Stimulated activated naive CD4-positive, alpha-beta T cell (primary cell): ENCODE measurements at regions not wholly inside any gene's neighbourhood (a gene's known extent, or its start where the extent isn't known, plus 50 kb on each side); places are given as distances from the start of the nearest gene placed in this dataset.

Experiments
- DNase-seq, 6 experiments: peaks; one replicate each; lab custom pipeline; 2025; lab: John Stamatoyannopoulos, UW

GRCh38 chr3:34183114-34183513, 384.7 kb downstream of the PDCD6IP start:
- DNase-seq: no peak

- DNase-seq: no peak
Observed at GRCh38 chr3:34183611-34184340, 385.3 kb downstream of the PDCD6IP start.

GRCh38 chr3:34185301-34185700, 386.9 kb downstream of the PDCD6IP start:
- no peak for DNase-seq

GRCh38 chr3:34189133-34189532, 390.7 kb downstream of the PDCD6IP start:
- no peak for DNase-seq

- no peak for DNase-seq
Observed at GRCh38 chr3:34196914-34197313, 398.5 kb downstream of the PDCD6IP start.

DNA sequence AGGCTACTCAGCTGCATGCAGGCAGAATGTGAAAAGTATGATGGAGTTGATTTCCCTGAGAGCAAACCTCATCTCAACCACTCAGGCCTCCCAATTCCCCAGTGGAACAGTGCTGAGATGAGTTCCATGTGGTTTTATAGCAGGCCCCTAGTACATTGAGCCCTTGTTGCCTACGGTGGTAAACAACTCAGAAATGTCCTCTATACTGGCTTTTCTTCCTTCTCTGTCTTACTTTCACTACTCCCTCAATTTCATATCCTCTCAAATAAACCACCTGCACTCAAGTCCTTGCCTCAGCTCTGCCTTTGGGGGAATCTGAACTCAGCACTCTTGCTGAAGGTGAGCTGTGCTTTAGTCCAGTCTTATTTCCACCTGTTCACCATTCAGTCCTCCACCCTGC, 399.9 kb downstream of the PDCD6IP start:
- DNase-seq: no peak

DNA sequence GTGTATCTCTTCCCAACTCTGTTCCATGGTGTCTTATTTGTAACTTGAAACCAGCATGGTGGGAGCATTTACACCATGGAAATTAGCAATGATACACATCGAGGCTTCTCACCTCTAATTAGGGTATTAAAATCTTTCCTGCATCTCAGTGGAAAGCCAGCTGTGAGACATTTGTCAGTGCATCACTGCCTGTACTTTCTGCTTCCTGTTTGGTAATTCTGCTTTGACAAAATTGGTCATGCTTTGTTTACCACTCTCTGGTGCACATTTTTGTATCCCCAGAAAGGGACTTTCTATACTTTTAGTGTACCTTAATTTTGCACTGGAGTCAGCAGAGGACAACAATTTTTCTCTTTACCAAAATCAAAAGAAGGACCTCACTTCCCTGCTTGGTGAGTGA, 402.1 kb downstream of the PDCD6IP start:
- no peak for DNase-seq

GRCh38 chr3:34202975-34203374, 404.5 kb downstream of the PDCD6IP start:
- no peak for DNase-seq

- no peak for DNase-seq
Observed at GRCh38 chr3:34203386-34203785, 405.0 kb downstream of the PDCD6IP start.

DNA sequence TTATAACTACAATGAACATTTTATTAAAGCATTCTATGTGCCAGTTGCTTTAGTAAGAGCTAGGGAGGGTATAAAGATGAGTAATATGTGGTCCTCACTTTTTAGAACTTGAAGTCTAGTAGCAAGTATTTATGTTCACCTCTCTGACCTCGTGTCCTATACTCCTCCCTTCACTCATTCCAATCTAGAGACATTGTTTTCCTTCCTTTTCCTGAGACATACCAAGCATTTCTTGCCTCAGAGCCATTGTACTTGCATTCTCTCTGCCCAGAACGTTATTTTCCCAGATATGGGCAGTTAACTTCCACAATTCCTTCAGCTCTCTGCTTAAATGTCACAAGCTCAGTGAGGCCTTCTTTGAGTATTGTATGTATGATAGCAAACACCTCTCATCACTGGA, 408.6 kb downstream of the PDCD6IP start:
- no peak for DNase-seq

DNA sequence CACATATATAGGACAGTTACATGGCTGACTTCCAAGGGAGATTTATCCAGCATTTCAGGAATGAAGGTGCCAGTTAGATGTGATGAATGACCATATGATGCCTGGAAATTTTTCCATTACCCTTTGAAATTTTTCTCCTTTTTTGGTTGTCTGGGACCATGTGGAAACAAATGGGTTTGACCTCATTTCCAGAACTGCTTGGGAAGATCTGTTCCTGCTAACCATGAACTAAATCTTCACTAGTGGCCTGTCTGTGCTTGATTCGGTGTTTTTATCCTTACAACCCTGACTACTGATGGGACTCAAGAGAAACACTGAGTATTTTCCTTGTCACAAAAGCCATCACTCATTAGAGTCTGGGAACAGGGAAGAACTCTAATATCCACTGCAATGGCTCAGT, 409.4 kb downstream of the PDCD6IP start:
- no peak for DNase-seq

GRCh38 chr3:34212175-34212574, 413.7 kb downstream of the PDCD6IP start:
- no peak for DNase-seq

DNA sequence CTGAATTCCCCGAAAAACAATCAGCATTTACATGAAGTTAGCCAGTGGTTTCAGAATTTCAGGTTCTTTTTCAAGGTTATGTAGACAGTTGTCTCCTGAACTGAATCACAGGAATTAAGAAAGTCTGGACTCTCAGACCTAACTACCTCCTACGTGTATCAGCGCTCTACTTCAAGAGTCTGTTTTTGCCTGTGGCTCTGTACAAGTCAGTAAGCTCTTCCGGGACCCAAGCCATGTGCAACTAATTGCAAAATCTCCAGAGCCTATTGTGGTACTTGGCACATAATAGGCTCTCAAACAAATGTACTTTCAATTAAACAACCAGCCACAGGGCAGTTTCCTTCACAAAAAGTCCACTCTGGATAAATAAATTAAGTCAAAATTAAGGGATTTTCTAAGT, 414.2 kb downstream of the PDCD6IP start:
- DNase-seq: no peak

- DNase-seq: no peak
Observed at GRCh38 chr3:34213478-34213877, 415.0 kb downstream of the PDCD6IP start.

GRCh38 chr3:34216711-34217335, 418.4 kb downstream of the PDCD6IP start:
- DNase-seq: no peak

DNA sequence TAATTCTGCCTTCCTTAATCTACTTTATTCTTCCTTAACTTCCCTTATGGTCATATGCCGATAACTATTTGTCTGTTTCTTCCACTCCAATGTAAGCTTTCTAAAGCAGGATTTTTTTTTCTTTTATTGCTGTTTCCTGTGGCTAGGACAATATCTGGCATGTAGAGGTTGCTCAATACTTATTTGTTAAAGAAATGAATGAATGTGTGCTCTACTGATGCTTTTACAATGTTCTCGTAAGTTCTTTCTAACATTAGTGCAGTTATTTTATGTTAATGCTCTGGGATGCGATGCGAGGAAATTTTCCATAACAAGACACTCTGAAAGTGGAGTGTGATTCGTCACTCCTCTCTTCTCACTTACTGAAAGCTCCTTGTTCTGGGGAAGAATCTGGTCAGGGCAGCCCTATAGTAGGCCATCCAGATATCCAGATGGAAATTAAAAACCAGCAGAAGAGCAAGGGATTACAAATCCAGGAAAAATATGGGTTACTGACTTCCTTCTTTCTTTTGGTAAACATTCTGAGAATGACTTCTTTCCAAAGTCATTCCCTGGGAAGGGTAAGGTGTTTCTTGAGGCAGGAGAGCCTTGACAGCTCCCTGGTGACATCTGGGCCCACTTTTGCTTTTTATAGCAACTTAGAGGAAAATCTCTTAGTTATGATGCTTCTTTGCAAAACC, 420.4 kb downstream of the PDCD6IP start:
- DNase-seq: no peak

DNA sequence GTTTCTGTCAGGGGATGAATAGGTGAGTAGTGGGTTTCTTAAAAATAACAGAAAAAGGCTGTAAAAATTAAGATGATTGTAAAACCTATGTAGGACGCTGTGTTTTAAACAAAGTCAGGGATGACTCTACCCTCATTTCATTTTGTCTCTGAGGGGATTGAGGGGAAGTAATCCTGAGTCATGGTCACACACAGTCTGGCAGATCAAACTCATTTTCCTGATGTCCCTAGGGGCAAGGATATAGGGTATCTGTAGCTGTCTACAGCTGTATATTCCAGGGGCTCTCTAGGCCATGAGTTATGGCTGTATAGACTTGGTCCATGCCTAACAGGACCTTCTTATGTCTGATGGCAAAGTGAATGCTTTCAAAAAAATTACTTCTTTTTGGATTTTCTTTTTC, 421.1 kb downstream of the PDCD6IP start:
- no peak for DNase-seq

DNA sequence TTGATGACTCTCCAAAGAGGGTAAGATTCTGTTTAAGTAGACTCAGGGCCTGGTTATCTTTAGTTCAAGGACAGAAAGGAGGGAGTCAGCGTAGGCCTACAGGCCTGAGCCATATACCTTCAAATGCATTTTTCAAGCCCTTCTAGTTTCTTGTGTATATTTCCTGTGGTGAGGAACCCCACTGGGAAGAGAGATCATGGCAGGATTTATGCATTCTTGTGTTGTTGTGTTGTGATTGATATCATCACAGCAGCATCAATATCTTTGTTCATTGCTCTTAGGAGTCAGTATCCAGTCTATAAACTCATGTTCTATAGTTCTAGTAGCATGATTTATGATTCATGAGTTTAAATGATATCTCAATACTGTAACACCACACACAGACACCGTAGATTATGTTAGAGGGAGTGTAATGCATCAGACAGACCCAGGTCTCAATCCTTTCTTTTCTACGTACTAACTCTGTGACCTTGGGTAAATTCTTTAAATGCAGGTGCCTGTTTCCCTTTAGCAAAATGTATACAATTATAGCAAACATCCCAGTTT, 427.5 kb downstream of the PDCD6IP start:
- DNase-seq: no peak

- no peak for DNase-seq
Observed at GRCh38 chr3:34229876-34230275, 431.4 kb downstream of the PDCD6IP start.

GRCh38 chr3:34235096-34235495, 436.7 kb downstream of the PDCD6IP start:
- DNase-seq: no peak

DNA sequence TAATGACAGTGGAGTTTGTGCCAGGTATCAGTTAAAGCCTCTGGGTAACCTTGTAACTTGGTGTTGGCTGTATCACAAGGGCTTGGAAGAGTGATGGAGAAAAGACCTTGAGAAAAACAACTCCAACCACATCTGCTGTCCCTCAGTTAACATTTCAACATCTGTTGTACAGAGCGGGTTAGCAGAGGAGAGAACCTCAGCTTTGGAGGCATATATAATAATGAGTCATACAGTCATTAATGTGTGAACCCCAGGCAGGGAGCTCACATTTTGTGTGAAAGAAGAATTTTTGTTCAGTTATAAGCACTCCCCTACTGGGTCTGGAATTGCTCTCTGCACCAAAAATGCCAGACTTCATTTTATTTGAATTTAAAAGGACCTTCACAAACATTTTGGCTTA, 439.5 kb downstream of the PDCD6IP start:
- no peak for DNase-seq

- no peak for DNase-seq
Observed at GRCh38 chr3:34238407-34238806, 440.0 kb downstream of the PDCD6IP start.

DNA sequence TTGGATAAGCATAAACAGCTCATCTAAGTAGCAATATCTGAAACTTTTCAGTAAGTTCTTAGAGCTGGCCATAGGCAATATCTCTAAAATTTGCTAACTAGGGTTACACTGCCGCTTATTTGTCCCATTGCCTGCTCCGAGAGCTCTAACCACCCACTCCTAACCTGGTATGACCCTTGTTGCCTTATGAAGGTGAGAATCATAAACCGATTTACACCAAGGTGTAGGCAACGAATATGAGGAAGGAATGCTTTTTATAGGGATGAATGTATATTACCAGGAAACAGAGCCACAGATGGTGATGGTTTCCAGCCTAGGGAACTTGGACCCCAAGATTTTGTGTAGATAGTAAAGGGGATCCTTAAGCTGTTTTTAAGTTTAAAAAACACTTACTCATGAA, 440.9 kb downstream of the PDCD6IP start:
- DNase-seq: no peak
